HepG2 (cell line): ENCODE measurements at regions not wholly inside any gene's neighbourhood (a gene's known extent, or its start where the extent isn't known, plus 50 kb on each side); places are given as distances from the start of the nearest gene placed in this dataset.

Experiments
- ARID2 ChIP-seq: sonication (generic); formaldehyde crosslinking; IDR thresholded peaks from 2 replicates; pipeline ENCODE4 v1.8.1; 2022; ENCODE audit warnings: mild to moderate bottlenecking, missing genetic modification reagents, borderline replicate concordance
- BHLHE40 ChIP-seq: IDR thresholded peaks from 2 replicates; pipeline ENCODE4 v1.6.1; 2011; ENCODE audit warnings: low read length, improper control_type of control experiment
- CENPT ChIP-seq: sonication (generic); formaldehyde crosslinking; IDR thresholded peaks from 2 replicates; pipeline ENCODE4 v1.8.0; 2022; ENCODE audit warnings: low read depth, mild to moderate bottlenecking, moderate library complexity, missing genetic modification reagents
- EEA1 ChIP-seq: sonication (generic); formaldehyde crosslinking; IDR thresholded peaks from 2 replicates; pipeline ENCODE4 v1.5.1; 2020; ENCODE audit warnings: mild to moderate bottlenecking, missing genetic modification reagents, borderline replicate concordance
- HNRNPL ChIP-seq: fragments of 200-400 bp; formaldehyde crosslinking; IDR thresholded peaks from 2 replicates; pipeline ENCODE4 v1.6.1; 2017; ENCODE audit warnings: mild to moderate bottlenecking, low read depth, low read length
- IRF1 ChIP-seq: sonication (generic); formaldehyde crosslinking; IDR thresholded peaks from 2 replicates; pipeline ENCODE4 v1.4.0; 2020; ENCODE audit warnings: low read depth, mild to moderate bottlenecking, missing genetic modification reagents
- MAFG ChIP-seq: sonication (generic); formaldehyde crosslinking; IDR thresholded peaks from 2 replicates; pipeline ENCODE4 v1.5.1; 2020; ENCODE audit warnings: mild to moderate bottlenecking, missing genetic modification reagents
- MLLT10 ChIP-seq: sonication (generic); formaldehyde crosslinking; IDR thresholded peaks from 2 replicates; pipeline ENCODE4 v1.4.0; 2020; ENCODE audit warnings: missing genetic modification reagents
- NRL ChIP-seq: sonication (generic); formaldehyde crosslinking; IDR thresholded peaks from 2 replicates; pipeline ENCODE4 v1.5.0; 2020; ENCODE audit warnings: missing genetic modification reagents, mild to moderate bottlenecking, moderate library complexity, borderline replicate concordance
- PHF5A ChIP-seq: IDR thresholded peaks from one replicate; pipeline ENCODE4 v1.6.1; 2018; ENCODE audit warnings: low read depth, missing genetic modification reagents; ENCODE audit not compliant: unreplicated experiment
- POLR2A ChIP-seq, 2 experiments: IDR thresholded peaks; 2 replicates each; pipeline ENCODE4 v1.6.1; 2011; ENCODE audit warnings: low read depth in 2 of 2, low read length in 2 of 2, mild to moderate bottlenecking in 1 of 2, moderate library complexity in 1 of 2; ENCODE audit not compliant: insufficient read depth in 1 of 2
- RERE ChIP-seq: IDR thresholded peaks from 2 replicates; pipeline ENCODE4 v1.6.1; 2016; ENCODE audit warnings: low read depth, missing genetic modification reagents, missing compliant biosample characterization
- RFXANK ChIP-seq: IDR thresholded peaks from 2 replicates; pipeline ENCODE4 v1.6.1; 2016
- SIX1 ChIP-seq: sonication (generic); formaldehyde crosslinking; IDR thresholded peaks from 2 replicates; pipeline ENCODE4 v1.4.0; 2020; ENCODE audit warnings: missing genetic modification reagents, borderline replicate concordance
- WIZ ChIP-seq: sonication (generic); formaldehyde crosslinking; IDR thresholded peaks from 2 replicates; pipeline ENCODE4 v1.5.1; 2020; ENCODE audit warnings: mild to moderate bottlenecking, missing genetic modification reagents
- ZC3H4 ChIP-seq: sonication (generic); formaldehyde crosslinking; IDR thresholded peaks from 2 replicates; pipeline ENCODE4 v1.4.0; 2020; ENCODE audit warnings: missing genetic modification reagents, borderline replicate concordance
- ZNF225 ChIP-seq: sonication (generic); formaldehyde crosslinking; IDR thresholded peaks from 2 replicates; pipeline ENCODE4 v1.4.0; 2020; ENCODE audit warnings: mild to moderate bottlenecking, missing genetic modification reagents
- ZNF317 ChIP-seq: sonication (generic); formaldehyde crosslinking; IDR thresholded peaks from 2 replicates; pipeline ENCODE4 v1.5.0; 2020; ENCODE audit warnings: mild to moderate bottlenecking, missing genetic modification reagents
- ZNF326 ChIP-seq: sonication (generic); formaldehyde crosslinking; IDR thresholded peaks from 2 replicates; pipeline ENCODE4 v1.4.0; 2020; ENCODE audit warnings: missing genetic modification reagents, borderline replicate concordance
- ZNF570 ChIP-seq: sonication (generic); formaldehyde crosslinking; IDR thresholded peaks from 2 replicates; pipeline ENCODE4 v1.4.0; 2020; ENCODE audit warnings: mild to moderate bottlenecking, missing genetic modification reagents, borderline replicate concordance
- ZNF713 ChIP-seq: sonication (generic); formaldehyde crosslinking; IDR thresholded peaks from 2 replicates; pipeline ENCODE4 v1.4.0; 2020; ENCODE audit warnings: mild to moderate bottlenecking, missing genetic modification reagents
- TF ChIP-seq, protein P1 (sequence below): sonication (generic); formaldehyde crosslinking; IDR thresholded peaks from 2 replicates; pipeline ENCODE4 v1.9.0; 2022; ENCODE audit warnings: missing genetic modification reagents, mild to moderate bottlenecking, borderline replicate concordance

GRCh38 chr20:25865715-25866656, 169.3 kb upstream of the ZNF337 start (continued):
- no peak for TF ChIP-seq IRF1 (CRISPR knock-in tag)
- 0 out of 2 replicates have a peak, but pooled peaks have one; percentile 7 for TF ChIP-seq ZNF713
- TF ChIP-seq ARID2 (CRISPR knock-in tag) = no peak
- TF ChIP-seq WIZ = no peak
- no peak for TF ChIP-seq ZC3H4 (CRISPR knock-in tag)
- TF ChIP-seq ZNF326 (CRISPR knock-in tag) = no peak
- TF ChIP-seq MAFG (CRISPR knock-in tag) = no peak
- TF ChIP-seq ZNF225 (CRISPR knock-in tag) = 0 out of 2 replicates have a peak, but pooled peaks have one; percentile 16
- no peak for TF ChIP-seq POLR2A (IDR thresholded peaks at IDR 0.05; ENCODE audit: insufficient read depth in 1 of 2, low read depth in 2 of 2, low read length in 2 of 2)
- no peak; the same call in 1 of the 2 replicates for TF ChIP-seq NRL (CRISPR knock-in tag)
- TF ChIP-seq, protein P1, sequence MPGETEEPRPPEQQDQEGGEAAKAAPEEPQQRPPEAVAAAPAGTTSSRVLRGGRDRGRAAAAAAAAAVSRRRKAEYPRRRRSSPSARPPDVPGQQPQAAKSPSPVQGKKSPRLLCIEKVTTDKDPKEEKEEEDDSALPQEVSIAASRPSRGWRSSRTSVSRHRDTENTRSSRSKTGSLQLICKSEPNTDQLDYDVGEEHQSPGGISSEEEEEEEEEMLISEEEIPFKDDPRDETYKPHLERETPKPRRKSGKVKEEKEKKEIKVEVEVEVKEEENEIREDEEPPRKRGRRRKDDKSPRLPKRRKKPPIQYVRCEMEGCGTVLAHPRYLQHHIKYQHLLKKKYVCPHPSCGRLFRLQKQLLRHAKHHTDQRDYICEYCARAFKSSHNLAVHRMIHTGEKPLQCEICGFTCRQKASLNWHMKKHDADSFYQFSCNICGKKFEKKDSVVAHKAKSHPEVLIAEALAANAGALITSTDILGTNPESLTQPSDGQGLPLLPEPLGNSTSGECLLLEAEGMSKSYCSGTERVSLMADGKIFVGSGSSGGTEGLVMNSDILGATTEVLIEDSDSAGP (CRISPR knock-in tag) = peak; percentile 99
- TF ChIP-seq CENPT = no peak
- TF ChIP-seq BHLHE40 = no peak
- 0 out of 2 replicates have a peak, but pooled peaks have one; percentile 79 for TF ChIP-seq EEA1 (CRISPR knock-in tag)
- TF ChIP-seq PHF5A (CRISPR knock-in tag) = no peak
- TF ChIP-seq RFXANK = no peak
- TF ChIP-seq SIX1 = no peak
- no peak for TF ChIP-seq ZNF570 (CRISPR knock-in tag)
- no peak for TF ChIP-seq HNRNPL
- TF ChIP-seq ZNF317 (CRISPR knock-in tag) = no peak
- no peak for TF ChIP-seq RERE (CRISPR knock-in tag)
- TF ChIP-seq MLLT10 (CRISPR knock-in tag) = no peak
